ENCODE measurements at regions not wholly inside any gene's neighbourhood (a gene's known extent, or its start where the extent isn't known, plus 50 kb on each side); places are given as distances from the start of the nearest gene placed in this dataset.
"Not testable (repeated sequence)": the region's sequence is repeated elsewhere in the genome, so short reads cannot be mapped to it uniquely, and the experiment has no call there.

GRCh38 chr9:94191706-94192105, 67.4 kb upstream of the ZNF169 start:
- DNase-seq (ENCODE audit: low read depth) = not testable (repeated sequence)

- no peak for DNase-seq (ENCODE audit: low read depth)
These were observed 60.7 kb upstream of the ZNF169 start for GRCh38 chr9:94198414-94198813.

GRCh38 chr9:94199776-94200175, 59.3 kb upstream of the ZNF169 start:
- no peak for DNase-seq (ENCODE audit: low read depth)

- DNase-seq (ENCODE audit: low read depth) = no peak
These were observed 54.9 kb upstream of the ZNF169 start for GRCh38 chr9:94204174-94204573.

GRCh38 chr9:94207781-94208180, 51.3 kb upstream of the ZNF169 start:
- DNase-seq (ENCODE audit: low read depth) = no peak
